IMR-90 (cell line): ENCODE measurements at regions not wholly inside any gene's neighbourhood (a gene's known extent, or its start where the extent isn't known, plus 50 kb on each side); places are given as distances from the start of the nearest gene placed in this dataset.

Experiments used
- ATAC-seq: fragments of 200-7000 bp; cut with Tn5 transposase; 2 replicates; pipeline ENCODE4 v1.9.1; 2020; ENCODE audit warnings: low read depth, mild to moderate bottlenecking, moderate library complexity
- BruUV-seq: library from RNA; stranded (reverse); fragments of 400-500 nt; replicated peaks from 2 replicates; lab custom pipeline; 2021; lab: Mats Ljungman, UMichigan
- CTCF ChIA-PET: fragments of 300-600 bp; formaldehyde crosslinking; extraction: SDS; loops from one replicate; lab custom pipeline; 2021; ENCODE audit warnings: antibody characterized with exemption; lab: Yijun Ruan, JAX
- POLR2A ChIA-PET: fragments of 300-600 bp; sonication (Branson Sonifier 250); formaldehyde crosslinking; loops from one replicate; lab custom pipeline; 2022; ENCODE audit warnings: antibody characterized with exemption; ENCODE audit not compliant: unreplicated experiment; lab: Charles Lee
- DNase-seq: peaks from one replicate; pipeline ENCODE4 v3.0.0; 2013
- H2AFZ ChIP-seq: replicated peaks from 2 replicates; pipeline ENCODE3; 2013; ENCODE audit warnings: low read length, mild to moderate bottlenecking; ENCODE audit not compliant: poor library complexity
- H2AK5ac ChIP-seq: 2 replicates; pipeline ENCODE4 v1.6.1; 2013; ENCODE audit warnings: low read depth, low read length, inconsistent platforms
- H2AK9ac ChIP-seq: replicated peaks from 2 replicates; pipeline ENCODE3; 2013; ENCODE audit warnings: mild to moderate bottlenecking, low read depth, low read length, moderate library complexity; ENCODE audit not compliant: poor library complexity
- H2BK120ac ChIP-seq: 2 replicates; pipeline ENCODE4 v1.6.1; 2013; ENCODE audit warnings: low read depth, low read length, inconsistent platforms
- H2BK15ac ChIP-seq: 3 replicates; pipeline ENCODE4 v1.6.1; 2013; ENCODE audit warnings: low read depth, low read length, inconsistent platforms
- H2BK20ac ChIP-seq: 2 replicates; pipeline ENCODE4 v1.6.1; 2013; ENCODE audit warnings: low read depth, mild to moderate bottlenecking, inconsistent platforms, low read length, moderate library complexity
- H2BK5ac ChIP-seq: 2 replicates; pipeline ENCODE4 v1.6.1; 2013; ENCODE audit warnings: mild to moderate bottlenecking, low read depth, low read length, inconsistent platforms; ENCODE audit not compliant: poor library complexity, severe bottlenecking
- H3K14ac ChIP-seq: replicated peaks from 2 replicates; pipeline ENCODE4 v1.6.1; 2013; ENCODE audit warnings: low read depth, low read length, inconsistent platforms
- H3K18ac ChIP-seq: 2 replicates; pipeline ENCODE4 v1.6.1; 2013; ENCODE audit warnings: low read depth, low read length, control low read depth
- H3K23ac ChIP-seq: 2 replicates; pipeline ENCODE4 v1.6.1; 2013; ENCODE audit warnings: low read depth, low read length, inconsistent platforms
- H3K27ac ChIP-seq: 2 replicates; pipeline ENCODE4 v1.5.1; 2013; ENCODE audit warnings: mild to moderate bottlenecking, control low read depth, low read length; ENCODE audit not compliant: insufficient read depth
- H3K27me3 ChIP-seq: 2 replicates; pipeline ENCODE4 v1.6.1; 2013; ENCODE audit warnings: low read length; ENCODE audit not compliant: control insufficient read depth, insufficient read depth
- H3K36me3 ChIP-seq: 2 replicates; pipeline ENCODE4 v1.6.1; 2013; ENCODE audit warnings: low read length, mixed read lengths; ENCODE audit not compliant: control insufficient read depth, insufficient read depth
- H3K4ac ChIP-seq: 2 replicates; pipeline ENCODE4 v1.6.1; 2013; ENCODE audit warnings: low read depth, low read length, inconsistent platforms
- H3K4me1 ChIP-seq: 2 replicates; pipeline ENCODE4 v1.6.1; 2013; ENCODE audit warnings: low read length, mixed read lengths; ENCODE audit not compliant: control insufficient read depth, insufficient read depth
- H3K4me2 ChIP-seq: 2 replicates; pipeline ENCODE4 v1.6.1; 2013; ENCODE audit warnings: low read depth, mild to moderate bottlenecking, control low read depth, low read length, moderate library complexity
- H3K4me3 ChIP-seq: 2 replicates; pipeline ENCODE4 v1.5.1; 2013; ENCODE audit warnings: low read depth, mild to moderate bottlenecking, control low read depth, low read length, moderate library complexity; ENCODE audit not compliant: insufficient read depth
- H3K56ac ChIP-seq: 2 replicates; pipeline ENCODE4 v1.6.1; 2013; ENCODE audit warnings: low read length, inconsistent platforms; ENCODE audit not compliant: insufficient read depth; ENCODE audit errors: extremely low read depth
- H3K79me1 ChIP-seq, 2 experiments: 2 replicates each; pipeline ENCODE4 v1.6.1; 2013; ENCODE audit warnings: low read length in 2 of 2, inconsistent platforms in 1 of 2, low read depth in 1 of 2
- H3K9ac ChIP-seq: 2 replicates; pipeline ENCODE4 v1.6.1; 2013; ENCODE audit warnings: low read depth, low read length, control low read depth
- H3K9me1 ChIP-seq: 2 replicates; pipeline ENCODE4 v1.6.1; 2013; ENCODE audit warnings: low read length, inconsistent platforms; ENCODE audit not compliant: insufficient read depth
- H3K9me3 ChIP-seq: 2 replicates; pipeline ENCODE4 v1.6.1; 2013; ENCODE audit warnings: low read length; ENCODE audit not compliant: control insufficient read depth, insufficient read depth
- H4K20me1 ChIP-seq: 2 replicates; pipeline ENCODE4 v1.6.1; 2013; ENCODE audit warnings: low read length, inconsistent platforms; ENCODE audit not compliant: insufficient read depth
- H4K5ac ChIP-seq: 2 replicates; pipeline ENCODE4 v1.6.1; 2013; ENCODE audit warnings: mild to moderate bottlenecking, low read depth, low read length, control low read depth
- H4K8ac ChIP-seq, 2 experiments: 2 replicates each; pipeline ENCODE4 v1.6.1; 2013; ENCODE audit warnings: low read depth in 2 of 2, low read length in 2 of 2, control low read depth in 1 of 2, inconsistent platforms in 1 of 2
- H4K91ac ChIP-seq: 2 replicates; pipeline ENCODE4 v1.6.1; 2013; ENCODE audit warnings: low read depth, low read length, inconsistent platforms; ENCODE audit not compliant: insufficient read depth
- BHLHE40 ChIP-seq: fragments of 150-350 bp; IDR thresholded peaks from 2 replicates; pipeline ENCODE4 v1.6.1; 2016; ENCODE audit warnings: mild to moderate bottlenecking, low read depth, low read length
- CEBPB ChIP-seq: IDR thresholded peaks from 2 replicates; pipeline ENCODE4 v1.6.1; 2012; ENCODE audit warnings: low read depth, low read length, improper control_type of control experiment
- FOS ChIP-seq: fragments of 150-350 bp; IDR thresholded peaks from 2 replicates; pipeline ENCODE4 v1.6.1; 2016; ENCODE audit warnings: low read depth, low read length
- MAFK ChIP-seq: IDR thresholded peaks from 2 replicates; pipeline ENCODE4 v1.6.1; 2012; ENCODE audit warnings: low read depth, low read length, improper control_type of control experiment
- MXI1 ChIP-seq: IDR thresholded peaks from 2 replicates; pipeline ENCODE4 v1.6.1; 2012; ENCODE audit warnings: low read depth, mild to moderate bottlenecking, low read length, moderate library complexity, borderline replicate concordance
- NFE2L2 ChIP-seq: fragments of 150-350 bp; IDR thresholded peaks from 2 replicates; pipeline ENCODE4 v1.6.1; 2016; ENCODE audit warnings: low read depth, mild to moderate bottlenecking, low read length
- POLR2A ChIP-seq: IDR thresholded peaks from 2 replicates; pipeline ENCODE4 v1.6.1; 2012; ENCODE audit warnings: mild to moderate bottlenecking, low read depth, low read length
- RAD21 ChIP-seq: IDR thresholded peaks from 2 replicates; pipeline ENCODE4 v1.6.1; 2012; ENCODE audit warnings: low read length, improper control_type of control experiment
- RCOR1 ChIP-seq: IDR thresholded peaks from 2 replicates; pipeline ENCODE4 v1.6.1; 2012; ENCODE audit warnings: mild to moderate bottlenecking, low read length, improper control_type of control experiment; ENCODE audit not compliant: insufficient replicate concordance
- RFX5 ChIP-seq: IDR thresholded peaks from 2 replicates; pipeline ENCODE4 v1.8.0; 2012; ENCODE audit warnings: low read depth, mild to moderate bottlenecking, low read length, moderate library complexity
- SMC3 ChIP-seq: fragments of 150-350 bp; IDR thresholded peaks from 2 replicates; pipeline ENCODE4 v1.6.1; 2016; ENCODE audit warnings: low read depth, mild to moderate bottlenecking, antibody characterized with exemption, low read length, moderate library complexity
- WGBS, 2 experiments: methylation state at CpG; one replicate each; pipeline versions ENCODE4 v1.1.5 to v1.1.7; 2013; ENCODE audit warnings: missing lambda C conversion rate in 2 of 2; ENCODE audit not compliant: insufficient read length in 1 of 2; ENCODE audit errors: extremely low coverage in 2 of 2; 5-methylcytosine and 5-hydroxymethylcytosine counted together
- dilution Hi-C: fragments of 300-500 bp; cut with HindIII; formaldehyde crosslinking; loops from one replicate; pipeline ENCODE4 v1.14.3; 2018; ENCODE audit warnings: low sequenced_read_pairs; ENCODE audit not compliant: unreplicated experiment
- in situ Hi-C: fragments of 300-500 bp; cut with MboI; formaldehyde crosslinking; loops from 3 replicates; pipeline ENCODE4 v1.14.3; 2019; ENCODE audit warnings: low sequenced_read_pairs, inconsistent platforms, mixed read lengths
- intact Hi-C: fragments of 100-400 bp; cut with micrococcal nuclease; formaldehyde crosslinking; loops from 2 replicates; pipeline ENCODE4 v1.10.0; 2022
- TF ChIP-seq, protein P1 (sequence below): fragments of 150-350 bp; IDR thresholded peaks from 2 replicates; pipeline ENCODE4 v1.6.1; 2017; ENCODE audit warnings: mild to moderate bottlenecking, antibody characterized with exemption, low read length, low read depth
- TF ChIP-seq, protein P2 (sequence below): fragments of 150-350 bp; IDR thresholded peaks from 2 replicates; pipeline ENCODE4 v1.6.1; 2016; ENCODE audit warnings: low read depth, mild to moderate bottlenecking, low read length, moderate library complexity, borderline replicate concordance

DNA sequence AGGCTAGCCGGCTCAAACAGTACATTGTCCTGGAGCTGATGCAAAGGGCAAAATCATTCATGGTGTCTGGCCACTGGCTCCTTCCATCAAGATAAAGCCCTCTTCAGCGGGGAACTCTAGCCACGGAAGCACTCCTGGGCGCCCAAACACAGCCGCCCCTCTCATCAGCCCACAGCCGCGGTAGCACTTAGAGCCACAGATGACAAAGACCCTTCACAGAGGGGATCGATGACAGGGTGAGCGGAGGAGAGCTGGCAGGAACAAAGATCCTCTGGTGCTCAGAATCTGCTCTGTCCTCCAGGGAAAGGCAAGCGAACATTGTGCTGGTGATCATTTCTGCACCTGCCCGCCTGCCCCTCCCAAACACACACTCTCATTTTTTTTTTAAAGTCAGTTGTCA is 222.2 kb upstream of the NRP1 start:
- Histone ChIP-seq H2BK120ac (no peak overlapping the region), H4K20me1 (no peaks in the 10 kb centered on the region), H2AK9ac (no peak overlapping the region), H3K79me1 (no peaks in the 10 kb centered on the region), H3K9ac (no peak overlapping the region), H3K36me3 (no peaks in the 10 kb centered on the region), H2BK20ac (no peak overlapping the region), H2BK5ac (no peak overlapping the region), H2AK5ac (no peak overlapping the region), H2AFZ (peak overlapping the region; percentile 28), H4K91ac (no peak overlapping the region), H3K4me1 (no peaks in the 10 kb centered on the region), H3K18ac (no peak overlapping the region), H3K9me3 (no peaks in the 10 kb centered on the region), H3K14ac (no peak overlapping the region), H3K4me2 (no peak overlapping the region), H3K23ac (no peak overlapping the region), H3K27ac (no peak overlapping the region), H3K9me1 (no peaks in the 10 kb centered on the region), H2BK15ac (no peak overlapping the region), H3K27me3 (peaks cover 24% of the 10 kb centered on the region), H3K4me3 (no peak overlapping the region), H4K8ac (no peak overlapping the region), H4K5ac (no peak overlapping the region), H3K4ac (no peak overlapping the region), H3K56ac (no peak overlapping the region)
- DNase-seq: no peak
- intact Hi-C loops (no loop called here), in situ Hi-C loops (no loop called here), dilution Hi-C loops (no loop called here)
- TF ChIP-seq MXI1: no peak
- no peak for TF ChIP-seq BHLHE40
- TF ChIP-seq CEBPB: no peak
- TF ChIP-seq RCOR1: no peak
- TF ChIP-seq SMC3: no peak
- TF ChIP-seq MAFK: no peak
- TF ChIP-seq FOS: no peak
- no peak for TF ChIP-seq NFE2L2
- no peak for TF ChIP-seq POLR2A
- TF ChIP-seq, protein P1, sequence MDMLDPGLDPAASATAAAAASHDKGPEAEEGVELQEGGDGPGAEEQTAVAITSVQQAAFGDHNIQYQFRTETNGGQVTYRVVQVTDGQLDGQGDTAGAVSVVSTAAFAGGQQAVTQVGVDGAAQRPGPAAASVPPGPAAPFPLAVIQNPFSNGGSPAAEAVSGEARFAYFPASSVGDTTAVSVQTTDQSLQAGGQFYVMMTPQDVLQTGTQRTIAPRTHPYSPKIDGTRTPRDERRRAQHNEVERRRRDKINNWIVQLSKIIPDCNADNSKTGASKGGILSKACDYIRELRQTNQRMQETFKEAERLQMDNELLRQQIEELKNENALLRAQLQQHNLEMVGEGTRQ: no peak
- TF ChIP-seq RFX5: no peak
- TF ChIP-seq, protein P2, sequence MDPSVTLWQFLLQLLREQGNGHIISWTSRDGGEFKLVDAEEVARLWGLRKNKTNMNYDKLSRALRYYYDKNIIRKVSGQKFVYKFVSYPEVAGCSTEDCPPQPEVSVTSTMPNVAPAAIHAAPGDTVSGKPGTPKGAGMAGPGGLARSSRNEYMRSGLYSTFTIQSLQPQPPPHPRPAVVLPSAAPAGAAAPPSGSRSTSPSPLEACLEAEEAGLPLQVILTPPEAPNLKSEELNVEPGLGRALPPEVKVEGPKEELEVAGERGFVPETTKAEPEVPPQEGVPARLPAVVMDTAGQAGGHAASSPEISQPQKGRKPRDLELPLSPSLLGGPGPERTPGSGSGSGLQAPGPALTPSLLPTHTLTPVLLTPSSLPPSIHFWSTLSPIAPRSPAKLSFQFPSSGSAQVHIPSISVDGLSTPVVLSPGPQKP: no peak
- TF ChIP-seq RAD21: no peak
- no peak for ATAC-seq
- POLR2A ChIA-PET: no interaction called here
- CTCF ChIA-PET: no interaction called here
- BruUV-seq: no TSS peak
- 80% methylated on average over 1 of the region's 11 CpGs; no CpG with 5 or more reads in 1 of the 2 experiments for WGBS, 2 experiments
